ENCODE measurements at regions not wholly inside any gene's neighbourhood (a gene's known extent, or its start where the extent isn't known, plus 50 kb on each side); places are given as distances from the start of the nearest gene placed in this dataset.

GRCh38 chr2:128377071-128377910 lies 58.6 kb upstream of the HS6ST1 start:
- TF ChIP-seq CTCF (IDR thresholded peaks at IDR 0.05; ENCODE audit: insufficient read depth, low read length) (no peak), POLR2AphosphoS5 (IDR thresholded peaks at IDR 0.05; ENCODE audit: low read depth) (no peak), REST (IDR thresholded peaks at IDR 0.05; ENCODE audit: insufficient replicate concordance, low read depth) (no peak), GABPA (IDR thresholded peaks at IDR 0.05; ENCODE audit: low read depth) (no peak)

Measured in HL-60 (cell line).